CD14-positive monocyte (primary cell): ENCODE measurements at regions not wholly inside any gene's neighbourhood (a gene's known extent, or its start where the extent isn't known, plus 50 kb on each side); places are given as distances from the start of the nearest gene placed in this dataset.

Experiments
- DNase-seq, 3 donors: peaks; one replicate each; pipeline ENCODE4 v3.0.0-alpha.2; 2011 to 2022
- H2AFZ ChIP-seq: 2 replicates; pipeline ENCODE4 v1.6.0; 2012; ENCODE audit warnings: mild to moderate bottlenecking, low read depth, low read length, inconsistent platforms; ENCODE audit not compliant: insufficient read depth, poor library complexity, severe bottlenecking
- H3K27ac ChIP-seq, 2 donors: 1 replicate in 1 of 2; 2 replicates in 1 of 2; pipeline ENCODE4 v1.5.1; 2012 to 2013; ENCODE audit warnings: low read length in 2 of 2, control low read depth in 1 of 2, inconsistent platforms in 1 of 2, low read depth in 1 of 2, mild to moderate bottlenecking in 1 of 2
- H3K27me3 ChIP-seq, 2 donors: one replicate each; pipeline versions ENCODE4 v1.6.0 to v1.6.1; 2011 to 2013; ENCODE audit warnings: low read length in 2 of 2; ENCODE audit not compliant: control insufficient read depth in 2 of 2, insufficient read depth in 2 of 2
- H3K36me3 ChIP-seq, 2 donors: replicated peaks in 1 of 2; 1 replicate in 1 of 2; 2 replicates in 1 of 2; pipeline versions ENCODE4 v1.5.1 to v1.6.1; 2012 to 2013; ENCODE audit warnings: low read length in 2 of 2, control low read depth in 1 of 2, inconsistent platforms in 1 of 2, mild to moderate bottlenecking in 1 of 2; ENCODE audit not compliant: insufficient read depth in 2 of 2, control insufficient read depth in 1 of 2
- H3K4me1 ChIP-seq, 2 donors: 1 replicate in 1 of 2; 2 replicates in 1 of 2; pipeline versions ENCODE4 v1.5.1 to v1.6.1; 2012 to 2013; ENCODE audit warnings: low read length in 2 of 2, control low read depth in 1 of 2, inconsistent platforms in 1 of 2, mild to moderate bottlenecking in 1 of 2, moderate library complexity in 1 of 2; ENCODE audit not compliant: insufficient read depth in 2 of 2, control insufficient read depth in 1 of 2
- H3K4me2 ChIP-seq: replicated peaks from 2 replicates; pipeline ENCODE3; 2012; ENCODE audit warnings: low read length, moderate library complexity, mild to moderate bottlenecking; ENCODE audit not compliant: poor library complexity, severe bottlenecking; ENCODE audit errors: extremely low read depth
- H3K4me3 ChIP-seq, 3 experiments: fragments of 200-600 bp in 1 of 3; sonication (generic) in 1 of 3; replicated peaks in 1 of 3; 1 replicate in 2 of 3; 2 replicates in 1 of 3; pipeline ENCODE4 v1.5.1; 2011 to 2013; ENCODE audit warnings: low read length in 3 of 3, mild to moderate bottlenecking in 3 of 3, control low read depth in 2 of 3, low read depth in 2 of 3, inconsistent platforms in 1 of 3, moderate library complexity in 1 of 3
- H3K79me2 ChIP-seq: 2 replicates; pipeline ENCODE4 v1.6.0; 2012; ENCODE audit warnings: mild to moderate bottlenecking, control low read depth, inconsistent platforms, low read length, moderate library complexity; ENCODE audit not compliant: insufficient read depth
- H3K9ac ChIP-seq: 2 replicates; pipeline ENCODE4 v1.6.0; 2017; ENCODE audit warnings: low read length, mild to moderate bottlenecking; ENCODE audit not compliant: insufficient read depth, poor library complexity, severe bottlenecking
- H3K9me3 ChIP-seq, 2 donors: replicated peaks in 1 of 2; 1 replicate in 1 of 2; 2 replicates in 1 of 2; pipeline versions ENCODE4 v1.5.1 to v1.6.1; 2012 to 2013; ENCODE audit warnings: low read length in 2 of 2, control low read depth in 1 of 2; ENCODE audit not compliant: control insufficient read depth in 1 of 2, insufficient read depth in 1 of 2
- H4K20me1 ChIP-seq: 2 replicates; pipeline ENCODE4 v1.6.0; 2012; ENCODE audit warnings: mild to moderate bottlenecking, low read length, control low read depth, moderate library complexity; ENCODE audit not compliant: insufficient read depth
- H3K27ac Mint-ChIP-seq, 7 donors: one replicate each; pipeline ENCODE4 v1.8.0; 2020; ENCODE audit warnings: mild to moderate bottlenecking in 7 of 7, mixed read lengths in 7 of 7, moderate library complexity in 6 of 7, inconsistent platforms in 2 of 7
- H3K27me3 Mint-ChIP-seq, 3 donors: one replicate each; pipeline ENCODE4 v1.8.0; 2021 to 2022; ENCODE audit warnings: low read depth in 3 of 3, mild to moderate bottlenecking in 3 of 3, mixed read lengths in 3 of 3, moderate library complexity in 3 of 3, inconsistent platforms in 1 of 3
- H3K36me3 Mint-ChIP-seq, 2 donors: one replicate each; pipeline ENCODE4 v1.8.0; 2020; ENCODE audit warnings: mixed read lengths in 2 of 2, inconsistent platforms in 1 of 2, mild to moderate bottlenecking in 1 of 2
- H3K4me1 Mint-ChIP-seq: one replicate; pipeline ENCODE4 v1.8.0; 2020; ENCODE audit warnings: mild to moderate bottlenecking, mixed read lengths
- H3K4me3 Mint-ChIP-seq, 2 donors: one replicate each; pipeline ENCODE4 v1.8.0; 2020; ENCODE audit warnings: mild to moderate bottlenecking in 2 of 2, mixed read lengths in 2 of 2, moderate library complexity in 1 of 2
- H3K9me3 Mint-ChIP-seq, 7 donors: one replicate each; pipeline ENCODE4 v1.8.0; 2020 to 2022; ENCODE audit warnings: mixed read lengths in 7 of 7, mild to moderate bottlenecking in 6 of 7, moderate library complexity in 6 of 7, inconsistent platforms in 2 of 7
- CTCF ChIP-seq: fragments of 200-600 bp; IDR thresholded peaks from one replicate; pipeline ENCODE4 v1.8.0; 2022; ENCODE audit warnings: antibody characterized with exemption, mild to moderate bottlenecking
- WGBS: methylation state at CpG from one replicate; pipeline ENCODE4 v1.1.5; 2013; ENCODE audit warnings: missing lambda C conversion rate; ENCODE audit not compliant: insufficient coverage; 5-methylcytosine and 5-hydroxymethylcytosine counted together
- intact Hi-C, 2 donors: fragments of 100-400 bp; cut with micrococcal nuclease; formaldehyde crosslinking; loops; one replicate each; pipeline versions ENCODE4 v1.15.0 to v1.15.1; 2023

GRCh38 chr2:2866459-2866858 lies 511.2 kb downstream of the EIPR1 start:
- peaks cover 0 to 2% (median 1%) of the 10 kb centered on the region in 3 donors for H3K27me3 Mint-ChIP-seq

GRCh38 chr2:2862386-2862785 lies 515.2 kb downstream of the EIPR1 start:
- Histone ChIP-seq H3K36me3 (no peaks in the 10 kb centered on the region), H3K4me1 (no peaks in the 10 kb centered on the region), H3K4me2 (no peak overlapping the region), H3K27me3 (no peaks in the 10 kb centered on the region), H3K27ac (no peak overlapping the region), H3K9me3 (peaks cover 0 to 4% of the 10 kb centered on the region in 2 donors), H4K20me1 (no peaks in the 10 kb centered on the region), H3K4me3 (no peak overlapping the region), H3K9ac (no peak overlapping the region), H2AFZ (no peak overlapping the region), H3K79me2 (no peaks in the 10 kb centered on the region)
- no peak for DNase-seq
- no peak overlapping the region for H3K4me3 Mint-ChIP-seq
- peaks cover 0 to 5% (median 0%) of the 10 kb centered on the region in 7 donors for H3K9me3 Mint-ChIP-seq
- H3K27ac Mint-ChIP-seq, result no peak overlapping the region
- intact Hi-C loops, result no loop called here
- 91% methylated on average over 3 of the region's 5 CpGs for WGBS
- H3K27me3 Mint-ChIP-seq, result peaks cover 0 to 2% (median 0%) of the 10 kb centered on the region in 3 donors
- H3K4me1 Mint-ChIP-seq, result no peaks in the 10 kb centered on the region
- H3K36me3 Mint-ChIP-seq, result no peaks in the 10 kb centered on the region
- TF ChIP-seq CTCF, result no peak

More at GRCh38 chr2:2866459-2866858, 511.2 kb downstream of the EIPR1 start:
- H3K4me3 ChIP-seq, result no peak overlapping the region
- H3K27ac ChIP-seq, result no peak overlapping the region
- Mint-ChIP-seq H3K9me3 (peaks cover 0 to 4% (median 0%) of the 10 kb centered on the region in 7 donors), H3K4me3 (no peak overlapping the region), H3K4me1 (no peaks in the 10 kb centered on the region), H3K36me3 (no peaks in the 10 kb centered on the region), H3K27ac (no peak overlapping the region)
- intact Hi-C loops, result no loop called here
- H3K9ac ChIP-seq, result no peak overlapping the region
- no peak overlapping the region for H3K4me2 ChIP-seq
- no peak for TF ChIP-seq CTCF
- H3K4me1 ChIP-seq, result no peaks in the 10 kb centered on the region
- no peaks in the 10 kb centered on the region for H3K9me3 ChIP-seq
- no peaks in the 10 kb centered on the region for H3K36me3 ChIP-seq
- H2AFZ ChIP-seq, result no peak overlapping the region
- WGBS, result 87% methylated on average over 13 of the region's 14 CpGs
- H3K79me2 ChIP-seq, result no peaks in the 10 kb centered on the region
- no peaks in the 10 kb centered on the region for H4K20me1 ChIP-seq
- no peaks in the 10 kb centered on the region for H3K27me3 ChIP-seq
- no peak for DNase-seq
